ENCODE measurements at regions not wholly inside any gene's neighbourhood (a gene's known extent, or its start where the extent isn't known, plus 50 kb on each side); places are given as distances from the start of the nearest gene placed in this dataset.
"Not testable (repeated sequence)": the region's sequence is repeated elsewhere in the genome, so short reads cannot be mapped to it uniquely, and the experiment has no call there.

- DNase-seq: no peak
These were observed 561.1 kb downstream of the MN1 start for GRCh38 chr22:27240298-27241075.

- no peak for DNase-seq
These were observed 559.9 kb downstream of the MN1 start for GRCh38 chr22:27241430-27242321.

DNA sequence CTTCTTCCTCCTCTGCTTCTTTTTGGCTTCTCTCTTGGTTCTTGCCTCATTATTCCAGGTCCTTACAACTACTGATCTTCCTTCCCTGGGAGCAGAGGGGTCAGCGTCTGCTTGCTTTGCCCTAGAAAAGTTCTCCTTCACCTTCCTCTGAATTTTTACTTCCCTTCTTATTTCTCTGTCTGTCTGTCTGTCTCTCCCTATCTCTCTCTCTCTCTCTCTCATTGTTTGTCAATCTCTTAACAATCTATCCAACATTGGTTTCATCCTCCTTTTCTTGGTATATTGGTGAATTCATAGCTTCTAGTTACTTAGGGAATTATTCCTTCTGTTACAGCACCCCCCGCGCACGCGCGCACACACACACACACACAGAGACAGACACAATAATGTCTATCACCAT is 559.1 kb downstream of the MN1 start:
- DNase-seq: no peak

GRCh38 chr22:27242917-27243589 is 558.5 kb downstream of the MN1 start:
- no peak for DNase-seq

DNA sequence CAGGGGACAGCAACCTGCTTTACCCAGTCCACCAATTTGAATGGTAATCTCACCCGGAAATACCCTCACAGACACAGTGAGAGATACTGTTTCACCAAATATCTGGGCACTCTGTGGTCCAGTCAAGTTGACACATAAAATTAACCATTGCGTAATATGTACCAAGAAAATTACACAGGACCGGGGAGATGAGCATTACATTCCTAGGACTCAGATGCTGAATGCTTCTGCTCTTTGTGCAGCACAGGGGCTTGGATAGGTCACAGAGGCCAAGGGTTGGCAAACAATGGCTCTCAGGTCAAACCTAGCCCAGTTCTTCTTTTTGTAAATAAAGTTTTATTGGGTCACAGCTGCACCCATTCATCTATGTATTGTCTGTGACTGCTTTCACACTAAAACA is 557.2 kb downstream of the MN1 start:
- no peak for DNase-seq

- DNase-seq: no peak
These were observed 556.5 kb downstream of the MN1 start for GRCh38 chr22:27245056-27245455.

- DNase-seq: no peak
These were observed 555.0 kb downstream of the MN1 start for GRCh38 chr22:27246558-27246957.

DNA sequence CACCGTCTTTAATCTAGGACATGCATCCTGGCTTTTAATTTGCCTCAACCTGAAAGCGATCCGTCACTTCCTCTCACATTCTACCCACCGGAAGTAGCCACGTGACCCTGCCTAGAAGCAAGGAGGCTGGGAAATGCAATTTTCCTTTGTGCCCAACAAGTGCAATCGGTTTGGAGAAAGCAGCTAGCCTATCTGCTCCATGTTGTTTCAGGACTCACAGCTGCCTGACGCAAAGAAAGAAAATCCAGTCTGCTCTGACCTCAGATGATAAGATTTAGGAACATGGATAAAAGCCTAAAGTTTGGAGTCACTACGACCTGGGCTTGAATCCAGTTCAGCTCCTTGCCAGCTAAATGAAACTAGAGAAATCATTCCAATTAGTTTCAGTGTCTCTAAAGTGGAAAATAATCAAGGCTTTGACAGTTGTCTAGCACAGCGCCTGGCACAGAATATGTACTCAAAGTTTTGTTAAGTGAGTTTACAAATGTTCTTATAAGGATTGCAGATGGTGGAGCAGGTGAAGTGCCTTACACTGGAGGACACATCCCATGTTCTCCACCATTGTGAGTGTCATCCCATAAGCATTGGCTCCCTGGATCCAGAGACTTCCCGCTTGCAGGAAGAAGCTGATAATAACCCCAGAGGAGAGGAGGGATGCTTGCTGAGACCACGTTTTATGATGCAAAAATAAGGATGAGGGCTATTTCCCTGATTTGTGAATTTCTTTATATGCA is 553.7 kb downstream of the MN1 start:
- no peak for DNase-seq

GRCh38 chr22:27250418-27250817 is 551.1 kb downstream of the MN1 start:
- no peak for DNase-seq

GRCh38 chr22:27250886-27251285 is 550.7 kb downstream of the MN1 start:
- no peak for DNase-seq

DNA sequence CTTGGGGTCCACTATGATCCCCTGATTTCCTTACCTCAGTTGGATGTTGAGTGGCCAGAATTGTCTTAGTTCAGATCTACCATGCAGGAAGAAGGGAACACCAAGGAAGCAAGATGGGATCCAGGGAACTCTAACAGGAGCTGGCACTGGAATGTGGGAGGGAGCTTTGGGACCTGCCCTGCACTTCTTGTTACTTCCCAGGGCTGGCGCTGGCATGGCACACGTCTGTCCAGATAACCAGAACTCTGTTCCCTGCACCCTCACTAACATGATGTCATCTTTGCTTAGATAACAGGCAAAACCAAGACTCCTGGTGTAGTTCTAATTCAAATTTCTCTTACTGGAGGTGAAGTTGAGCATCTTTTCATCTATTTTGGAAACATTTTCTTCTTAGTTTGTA is 550.0 kb downstream of the MN1 start:
- DNase-seq: no peak

DNA sequence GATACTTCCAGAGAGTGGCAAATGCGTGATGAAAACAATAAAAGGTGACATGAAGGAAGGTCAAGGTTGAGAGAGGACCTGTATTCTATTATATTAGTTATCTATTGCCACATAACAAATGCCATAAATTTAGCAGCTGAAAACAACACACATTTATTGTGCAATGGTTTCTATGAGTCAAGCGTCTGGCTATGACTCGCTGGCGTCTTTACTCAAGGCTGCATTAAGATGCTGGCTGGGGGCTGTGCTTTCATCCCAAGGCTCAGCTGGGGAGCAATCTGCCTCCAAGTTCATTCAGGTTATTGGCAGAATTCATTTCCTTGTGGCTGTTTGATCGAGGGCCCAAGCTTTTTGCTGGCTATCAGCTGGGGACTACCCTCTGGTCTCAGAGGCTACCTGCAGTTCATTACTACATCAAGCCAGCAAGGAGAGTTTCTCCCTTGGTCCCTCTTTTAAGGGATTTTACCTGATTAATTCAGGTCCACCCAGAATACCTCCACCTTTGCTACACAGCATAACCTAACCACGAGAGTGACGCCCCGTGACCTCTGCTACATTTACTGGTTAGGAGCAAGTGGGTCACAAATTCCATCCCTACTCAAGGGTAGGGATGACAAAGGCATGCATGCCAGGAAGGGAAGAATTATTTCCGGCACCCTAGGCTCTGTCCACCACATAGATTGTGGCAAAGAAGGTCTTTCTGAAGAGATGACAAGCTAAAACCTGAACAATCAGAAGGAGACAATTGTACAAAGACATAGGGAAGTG is 549.1 kb downstream of the MN1 start:
- DNase-seq: no peak

DNA sequence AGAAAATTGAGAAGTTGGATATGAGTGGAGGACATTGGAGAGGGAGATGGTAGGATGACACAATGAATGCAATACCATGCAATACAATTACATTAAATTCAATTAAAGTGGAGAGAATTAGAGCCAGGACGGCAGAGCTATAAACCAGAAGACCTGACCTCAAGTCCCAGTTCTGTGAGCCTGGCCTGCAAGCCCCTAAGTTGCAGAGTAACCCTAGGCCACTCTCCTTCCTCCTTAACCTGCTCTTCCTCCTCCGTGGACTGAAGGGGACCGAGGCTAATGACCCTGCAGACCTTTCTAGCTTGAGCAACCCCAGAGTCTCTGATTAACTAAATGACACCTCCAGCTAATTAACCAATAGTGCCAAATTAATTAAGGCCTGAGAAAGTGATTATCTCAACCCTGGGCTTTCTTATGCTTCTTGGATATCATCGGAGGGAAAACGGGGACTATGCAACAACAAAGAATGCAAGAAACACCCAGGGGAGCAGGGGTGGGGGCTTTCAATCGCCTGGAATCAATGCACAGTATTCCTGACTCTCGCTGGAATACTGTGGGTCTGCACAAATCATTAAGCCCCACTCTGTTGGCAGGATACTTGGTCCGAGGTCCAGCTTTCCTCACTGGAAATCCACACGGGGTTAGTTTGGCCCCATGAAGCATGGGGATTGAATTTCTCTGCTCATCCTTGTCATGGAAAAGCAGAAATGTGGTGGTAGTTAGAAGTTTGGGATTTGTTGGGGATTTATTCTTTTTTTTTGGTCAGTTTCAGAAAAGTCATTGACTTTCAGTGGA is 548.3 kb downstream of the MN1 start:
- no peak for DNase-seq

DNA sequence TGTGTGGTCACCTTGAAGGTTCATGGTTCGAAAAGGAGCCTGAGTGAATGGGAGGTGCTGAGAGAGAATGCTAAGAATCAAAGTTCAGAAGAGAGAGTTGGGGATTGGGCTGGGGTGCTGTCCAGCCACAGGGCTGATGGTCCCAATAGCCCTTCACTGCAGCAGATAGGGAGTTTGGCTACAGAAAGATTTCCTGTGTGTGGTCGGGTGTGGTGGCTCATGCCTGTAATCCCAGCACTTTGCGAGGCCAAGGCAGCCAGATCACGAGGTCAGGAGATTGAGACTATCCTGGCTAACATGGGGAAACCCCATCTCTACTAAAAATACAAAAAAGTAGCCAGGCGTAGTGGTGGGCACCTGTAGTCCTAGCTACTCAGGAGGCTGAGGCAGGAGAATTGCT is 547.5 kb downstream of the MN1 start:
- not testable (repeated sequence) for DNase-seq

DNA sequence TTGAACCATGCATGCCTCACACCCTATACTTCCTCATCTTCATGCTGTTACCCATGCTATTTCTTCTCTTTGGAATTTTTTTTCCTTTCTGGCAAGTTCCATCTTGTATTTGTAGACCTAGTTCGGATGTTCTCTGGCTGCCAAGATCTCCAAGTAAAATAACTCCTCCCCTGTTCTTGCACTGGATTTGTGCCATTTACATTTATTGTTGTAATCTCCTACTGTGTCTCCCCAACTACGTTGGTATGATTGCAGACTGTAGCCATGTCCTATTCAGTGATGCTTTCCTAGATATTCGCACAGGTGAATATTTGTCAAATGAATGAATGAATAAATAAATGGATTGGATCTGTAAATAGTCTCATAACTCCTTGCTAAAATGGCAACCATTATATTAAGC is 546.0 kb downstream of the MN1 start:
- DNase-seq: no peak

DNA sequence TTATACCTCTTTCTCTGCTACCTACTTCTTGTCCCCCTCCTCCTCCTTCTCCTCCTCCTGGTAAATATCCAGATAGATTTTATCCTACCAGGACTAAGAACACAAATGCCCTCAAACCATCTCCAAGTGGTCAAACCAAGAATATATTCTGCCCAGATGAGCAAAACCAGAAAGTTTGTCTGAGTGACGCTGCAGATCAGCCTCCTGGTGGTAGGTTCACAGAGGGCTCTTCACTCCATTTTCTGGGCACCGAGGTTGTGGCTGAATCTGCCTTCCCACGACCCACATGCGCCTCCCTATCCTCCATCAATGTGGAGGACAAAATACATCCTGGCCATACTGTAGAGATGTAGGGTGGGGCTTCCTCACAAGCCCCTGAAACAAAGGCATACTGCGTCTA is 543.6 kb downstream of the MN1 start:
- no peak for DNase-seq

DNA sequence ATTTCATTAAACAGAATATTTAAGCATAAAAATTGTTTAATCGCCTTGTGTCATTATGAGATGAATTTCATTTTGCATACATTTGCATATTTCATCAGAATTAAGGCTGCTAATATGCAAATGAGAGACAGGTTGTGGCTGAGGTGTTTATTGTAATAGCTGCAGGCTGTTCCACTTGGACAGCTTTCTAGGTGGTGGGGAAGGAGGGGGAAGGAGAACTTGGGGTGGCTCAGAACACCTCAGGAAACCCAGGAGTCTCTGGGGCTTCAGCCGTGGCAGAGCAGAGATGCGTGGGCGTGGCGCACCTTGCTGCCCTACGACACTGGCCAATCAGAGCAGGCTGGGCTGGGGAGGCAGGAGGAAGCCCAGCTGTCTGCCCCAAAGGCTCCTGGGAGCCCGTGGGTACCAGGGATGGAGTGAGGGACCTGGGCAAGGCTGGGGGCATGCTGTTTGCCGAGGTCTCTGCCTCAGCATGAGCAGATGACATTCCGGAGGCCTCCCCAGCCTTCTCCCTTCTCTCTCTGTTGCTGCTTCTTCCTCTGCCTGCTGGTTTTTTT is 542.9 kb downstream of the MN1 start:
- DNase-seq: no peak

DNA sequence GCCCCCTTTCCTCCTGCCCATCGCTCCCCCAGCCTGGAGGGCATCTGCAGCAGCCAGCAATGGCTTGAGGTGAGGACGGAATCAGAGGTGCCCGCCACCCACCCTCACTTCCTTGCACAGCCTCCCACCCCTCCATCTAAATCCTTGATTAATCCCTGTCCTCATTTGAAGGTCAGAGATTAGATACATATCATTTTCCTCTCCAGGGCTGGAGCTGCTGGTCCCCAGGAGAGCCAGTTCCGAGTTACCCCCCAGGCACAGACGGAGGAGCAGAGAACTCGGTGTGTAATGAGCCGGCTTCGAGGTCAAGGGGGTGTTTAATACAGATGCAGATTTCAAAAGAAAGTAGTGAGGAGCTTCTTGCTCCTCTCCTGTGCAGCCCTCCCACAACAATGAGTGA is 542.1 kb downstream of the MN1 start:
- DNase-seq: no peak

- DNase-seq: no peak
These were observed 541.4 kb downstream of the MN1 start for GRCh38 chr22:27260087-27260698.

- no peak for DNase-seq
These were observed 539.2 kb downstream of the MN1 start for GRCh38 chr22:27262361-27262760.

DNA sequence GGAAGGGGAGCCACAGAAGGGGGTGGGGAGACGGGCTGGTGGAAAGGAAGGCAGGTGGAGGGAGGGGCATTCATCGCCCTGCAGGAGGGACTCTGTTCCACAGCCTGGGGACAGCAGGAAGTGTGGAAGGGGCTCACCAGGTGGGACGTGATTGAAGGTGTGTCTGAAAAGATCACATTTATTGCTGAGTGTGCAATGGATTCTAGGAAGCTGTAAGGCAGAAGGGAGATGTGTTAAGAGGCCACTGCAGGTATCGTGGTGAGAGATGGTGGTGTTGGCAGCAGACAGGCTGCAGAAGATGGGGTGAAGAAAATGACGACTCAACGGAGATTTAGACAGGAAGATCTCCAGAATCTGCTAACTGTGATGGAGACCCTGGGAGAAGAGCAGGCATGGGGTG is 537.4 kb downstream of the MN1 start:
- no peak for DNase-seq

Data from activated effector memory CD4-positive, alpha-beta T cell treated with anti-CD3 and anti-CD28 coated beads, Interleukin-2, amount 50 U/mL, for 16 hours (primary cell).